HG03521 (cell line): ENCODE measurements at regions not wholly inside any gene's neighbourhood (a gene's known extent, or its start where the extent isn't known, plus 50 kb on each side); places are given as distances from the start of the nearest gene placed in this dataset.

Experiments used
- ATAC-seq: cut with Tn5 transposase; IDR thresholded peaks from one replicate; pipeline ENCODE4 v1.9.1; 2021; ENCODE audit warnings: mild to moderate bottlenecking, moderate library complexity; ENCODE audit not compliant: unreplicated experiment

DNA sequence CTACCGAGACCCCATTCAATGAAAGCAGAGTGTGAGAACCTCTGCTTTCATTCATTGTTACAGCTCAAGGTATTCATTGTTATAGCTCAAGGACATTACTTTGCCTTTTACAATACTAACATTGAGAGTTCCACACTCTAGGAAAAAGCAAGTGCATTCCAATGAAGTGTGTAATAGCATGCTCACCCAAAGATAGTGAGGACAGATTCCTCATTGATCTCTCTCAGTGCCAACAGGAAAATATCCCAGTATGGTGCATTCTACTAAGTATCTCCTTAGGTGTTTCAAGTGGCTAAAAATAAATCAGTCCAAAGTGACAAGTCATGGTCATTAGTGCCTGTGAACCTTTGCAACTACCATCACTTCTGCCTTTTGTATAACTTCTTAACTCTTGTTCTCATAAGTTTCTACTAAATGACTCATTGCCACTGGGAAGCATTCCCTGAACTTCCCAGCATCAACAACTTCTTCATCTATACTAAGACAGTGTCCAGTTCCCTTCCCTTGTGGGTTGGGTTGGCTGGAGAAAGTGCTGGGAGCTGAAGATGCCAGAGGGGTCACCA lies 140.7 kb upstream of the STXBP5 start:
- no peak for ATAC-seq

- no peak for ATAC-seq
These were observed 138.4 kb upstream of the STXBP5 start for GRCh38 chr6:147065786-147066185.

- no peak for ATAC-seq
These were observed 137.0 kb upstream of the STXBP5 start for GRCh38 chr6:147067184-147067583.

GRCh38 chr6:147071776-147072175 lies 132.4 kb upstream of the STXBP5 start:
- ATAC-seq: no peak

DNA sequence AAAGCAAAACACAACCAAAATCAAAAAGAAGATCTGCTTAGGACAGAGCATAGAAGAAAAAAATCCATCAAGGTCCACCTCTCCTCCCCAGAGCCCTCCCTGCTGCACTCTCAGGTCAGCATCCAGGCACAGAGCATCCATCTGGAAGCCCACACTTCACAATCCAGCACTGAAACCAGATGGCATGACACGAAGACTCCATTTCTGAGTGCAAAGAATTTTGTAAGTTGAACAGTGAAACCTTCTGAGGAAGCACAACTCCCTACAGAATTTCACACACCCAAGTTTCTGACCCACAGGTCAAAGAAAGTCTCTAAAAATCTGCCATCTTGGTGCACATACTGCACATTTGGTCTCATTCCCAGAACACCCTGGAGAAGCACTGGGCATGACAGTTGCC lies 128.8 kb upstream of the STXBP5 start:
- no peak for ATAC-seq

- ATAC-seq: no peak
These were observed 127.0 kb upstream of the STXBP5 start for GRCh38 chr6:147077251-147077650.

- ATAC-seq: no peak
These were observed 126.1 kb upstream of the STXBP5 start for GRCh38 chr6:147078106-147078505.

GRCh38 chr6:147078602-147079001 lies 125.6 kb upstream of the STXBP5 start:
- ATAC-seq: no peak

DNA sequence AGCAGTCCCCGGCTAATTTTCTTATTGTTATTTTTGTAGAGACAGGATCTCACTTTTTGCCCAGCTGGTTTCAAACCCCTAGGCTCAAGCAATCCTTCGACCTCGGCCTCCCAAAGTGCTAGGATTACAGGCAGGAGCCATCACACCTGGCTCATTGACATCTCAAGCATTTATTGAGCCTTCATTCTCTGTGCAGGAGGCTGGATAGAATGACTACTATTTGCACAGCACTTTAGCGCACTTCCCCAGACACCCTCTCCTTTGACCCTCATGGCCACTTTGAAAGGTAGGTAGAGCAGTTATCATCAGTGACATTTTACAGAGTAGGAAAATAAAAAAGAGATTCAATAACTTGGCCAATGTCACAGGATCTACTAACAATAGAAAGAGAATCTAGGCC lies 124.0 kb upstream of the STXBP5 start:
- no peak for ATAC-seq

DNA sequence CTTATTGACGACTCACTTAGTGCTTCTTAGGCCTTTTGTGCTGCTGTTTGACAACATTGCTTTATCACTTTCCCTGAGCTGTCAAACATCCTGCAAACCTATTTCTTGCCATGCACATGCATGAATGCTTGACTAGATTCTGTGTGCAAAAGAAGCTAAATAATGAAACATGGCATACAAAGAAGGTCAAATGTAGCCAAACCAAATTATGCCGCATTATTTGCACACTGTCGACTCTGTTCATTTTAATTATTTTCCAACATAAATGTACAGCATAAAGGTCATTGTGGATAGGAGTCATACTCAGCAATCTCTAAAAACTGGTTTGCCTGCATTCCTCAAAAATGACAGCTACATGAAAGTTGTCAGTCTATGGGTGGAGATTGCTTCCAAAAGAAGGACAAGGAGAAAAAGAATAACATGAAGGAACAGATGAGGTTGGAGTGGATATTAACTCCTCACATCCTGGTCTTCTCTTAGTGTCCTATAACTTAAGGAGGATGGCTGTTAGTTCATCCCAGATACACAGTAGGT lies 123.1 kb upstream of the STXBP5 start:
- ATAC-seq: no peak

DNA sequence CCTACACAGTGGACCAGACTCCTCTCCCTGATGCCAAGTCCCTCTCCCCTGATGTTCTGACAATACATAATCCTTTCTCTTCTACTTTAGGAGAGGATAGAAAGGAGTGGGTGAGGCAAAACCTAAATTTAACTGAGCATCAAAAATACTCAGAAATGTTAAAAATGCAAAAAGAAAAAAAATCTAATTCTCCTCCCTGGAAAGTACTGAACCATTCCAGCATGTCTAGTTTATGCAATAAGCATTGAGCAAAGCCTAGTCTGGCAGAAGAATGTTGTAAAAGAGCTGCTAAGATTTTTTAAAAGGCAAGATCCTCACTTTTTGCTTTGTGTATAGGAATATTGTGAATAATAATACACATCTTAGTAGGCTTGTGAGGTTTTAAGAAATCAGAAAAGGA lies 116.6 kb upstream of the STXBP5 start:
- no peak for ATAC-seq

DNA sequence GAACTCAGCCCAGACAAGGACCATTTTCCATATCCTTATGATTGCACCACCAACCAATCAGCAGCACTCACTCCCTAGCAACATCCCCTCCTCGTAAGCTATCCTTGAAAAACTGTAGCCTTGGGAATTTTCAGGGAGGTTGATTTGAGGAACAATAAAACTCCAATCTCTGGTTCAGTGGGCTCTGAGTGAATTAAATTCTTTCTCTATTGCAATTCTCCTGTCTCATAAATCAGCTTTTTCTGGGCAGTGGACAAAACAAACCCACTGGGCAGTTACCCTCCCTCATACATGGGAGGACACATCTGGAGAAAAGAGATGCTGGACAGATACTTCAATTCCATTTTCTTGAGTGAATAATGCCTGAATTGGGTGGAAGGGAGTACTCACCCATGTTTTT lies 115.4 kb upstream of the STXBP5 start:
- ATAC-seq: no peak

DNA sequence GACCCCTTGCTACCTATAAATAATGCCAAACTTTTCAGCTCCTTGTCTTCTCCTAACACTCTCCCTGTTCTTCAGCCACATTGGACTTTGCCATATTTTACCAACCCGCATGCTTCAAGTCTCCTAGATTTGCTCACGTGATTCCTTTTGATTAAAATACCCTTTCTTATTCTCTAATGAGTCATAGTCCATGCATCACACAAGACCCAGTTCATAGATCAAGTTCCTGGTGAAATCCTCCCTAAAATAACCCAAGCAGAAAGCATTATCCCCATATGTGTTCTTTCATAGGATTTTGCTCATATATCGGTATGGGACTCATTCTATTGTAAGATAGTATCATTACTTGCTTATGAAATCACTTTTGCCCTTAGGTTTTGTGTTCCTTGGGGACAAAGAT lies 108.9 kb upstream of the STXBP5 start:
- no peak for ATAC-seq

DNA sequence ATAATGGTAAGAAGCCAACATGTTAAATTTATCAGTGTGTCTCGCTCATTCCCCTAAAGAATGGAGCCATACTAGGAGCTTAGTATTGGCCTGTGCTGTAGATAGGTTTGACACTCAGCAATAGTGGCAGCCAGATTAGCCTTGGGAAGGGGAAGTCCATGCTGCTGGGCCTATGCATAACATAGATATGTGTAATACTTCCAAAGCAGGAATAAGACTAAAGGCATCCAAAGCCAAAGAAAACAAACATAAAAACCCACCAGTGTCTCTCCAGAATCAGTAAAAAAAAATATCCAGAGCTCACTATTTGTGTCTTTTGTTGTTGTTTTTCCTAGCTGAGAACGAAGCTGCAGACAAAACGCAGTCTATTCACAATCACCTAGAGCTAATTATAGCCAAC lies 104.2 kb upstream of the STXBP5 start:
- no peak for ATAC-seq

DNA sequence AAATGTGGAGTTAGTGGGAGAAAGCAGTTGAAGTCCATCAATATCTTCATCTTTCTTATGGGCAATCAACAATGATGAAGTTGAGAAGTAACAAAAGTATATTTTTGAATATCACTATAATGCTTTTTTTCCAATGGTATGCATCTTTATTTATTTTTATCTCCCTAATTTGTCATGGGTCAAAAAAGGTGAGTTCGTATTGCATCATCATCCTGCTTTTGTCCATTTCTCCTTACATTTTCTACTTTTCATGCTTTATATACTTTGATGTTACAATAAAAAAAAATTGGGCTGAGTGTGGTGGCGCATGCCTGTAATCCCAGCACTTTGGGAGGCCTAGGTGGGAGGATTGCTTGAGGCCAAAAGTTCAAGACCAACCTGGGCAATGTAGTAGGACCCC lies 101.2 kb upstream of the STXBP5 start:
- ATAC-seq: no peak

DNA sequence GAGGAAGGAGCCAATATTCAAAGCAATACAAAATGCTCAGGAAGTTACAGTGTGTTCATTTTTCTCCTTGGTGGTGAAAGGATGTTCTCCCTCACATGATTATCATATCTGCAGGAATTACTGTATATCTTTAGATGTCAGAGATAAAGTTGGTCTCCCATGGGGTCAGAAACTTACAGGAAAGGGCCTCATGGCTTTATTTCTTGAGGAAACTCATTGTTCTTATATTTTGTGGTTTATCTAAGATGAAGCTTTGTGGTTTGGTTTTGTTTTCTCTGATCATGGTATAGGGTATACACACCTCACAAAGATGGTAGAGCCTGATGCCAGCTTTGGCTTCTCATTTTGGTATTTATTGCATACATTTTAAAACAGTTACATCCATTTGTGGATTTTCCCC lies 100.5 kb upstream of the STXBP5 start:
- ATAC-seq: no peak

DNA sequence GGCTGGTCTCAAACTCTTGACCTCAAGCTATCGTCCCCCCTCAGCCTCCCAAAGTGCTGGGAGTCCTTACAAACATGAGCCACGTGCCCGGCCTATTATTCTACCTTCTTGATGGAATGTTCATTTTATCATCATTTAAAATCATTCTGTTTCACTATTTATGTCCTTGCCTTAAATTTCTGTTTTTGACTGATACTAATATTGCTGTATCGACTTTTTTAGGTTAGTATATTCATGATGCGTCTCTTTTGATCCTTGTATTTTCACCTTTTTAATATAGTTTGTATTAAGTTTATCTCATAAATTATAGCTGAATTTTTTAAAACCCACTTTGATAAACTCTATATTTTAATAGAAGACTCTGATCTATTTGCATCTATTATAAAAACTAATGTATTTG lies 98.4 kb upstream of the STXBP5 start:
- ATAC-seq: no peak

DNA sequence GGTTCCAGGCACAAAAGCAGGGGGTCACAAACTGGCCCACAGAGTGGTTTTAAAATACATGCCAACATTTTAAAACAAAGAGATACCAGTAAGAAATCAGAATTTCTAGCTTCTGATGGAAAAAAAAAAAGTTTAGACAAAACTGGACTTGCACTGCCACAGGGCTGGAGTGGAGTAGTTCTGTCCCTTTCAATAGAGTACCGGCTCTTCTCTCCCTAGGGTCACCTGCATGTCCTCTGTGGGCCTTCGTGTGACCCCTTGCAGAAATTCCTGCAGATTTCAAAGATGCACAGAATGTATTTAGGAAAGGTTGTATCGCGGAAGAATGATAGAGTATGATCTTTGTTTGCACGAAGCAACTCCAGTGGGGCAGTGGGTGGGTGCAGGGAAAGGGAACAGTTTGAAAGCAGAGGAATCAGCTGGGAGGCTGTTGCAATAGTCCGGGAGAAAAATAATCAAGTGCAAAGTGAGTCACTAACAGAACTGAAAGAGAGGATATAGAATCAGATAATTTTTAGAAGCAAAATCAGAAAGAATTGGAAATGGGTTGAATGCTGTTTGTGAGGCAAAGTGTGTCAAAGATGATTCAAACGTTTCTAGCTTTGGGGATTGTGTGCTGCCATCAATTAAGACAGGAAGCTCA lies 97.3 kb upstream of the STXBP5 start:
- ATAC-seq: no peak

- ATAC-seq: no peak
These were observed 95.8 kb upstream of the STXBP5 start for GRCh38 chr6:147108259-147108910.

DNA sequence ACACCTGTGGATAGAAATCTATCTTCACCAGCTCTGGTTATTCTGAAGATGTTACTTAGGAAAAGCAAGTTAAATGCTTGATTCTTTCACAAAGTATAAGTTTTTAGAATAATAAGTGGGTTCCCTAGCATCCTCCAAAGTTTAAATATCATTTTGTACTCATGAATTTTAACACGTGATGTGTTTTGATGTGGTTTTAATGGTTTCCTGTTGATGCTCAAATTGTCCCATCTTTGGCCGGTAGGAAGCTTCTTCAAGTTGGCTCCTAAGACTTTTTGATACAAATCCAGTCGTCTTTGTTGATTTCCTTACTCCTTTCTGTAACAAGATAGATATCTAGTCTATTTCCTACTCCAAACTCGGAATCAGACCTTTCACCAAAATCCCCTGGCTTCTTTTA lies 94.5 kb upstream of the STXBP5 start:
- no peak for ATAC-seq

GRCh38 chr6:147116056-147116455 lies 88.2 kb upstream of the STXBP5 start:
- ATAC-seq: no peak

DNA sequence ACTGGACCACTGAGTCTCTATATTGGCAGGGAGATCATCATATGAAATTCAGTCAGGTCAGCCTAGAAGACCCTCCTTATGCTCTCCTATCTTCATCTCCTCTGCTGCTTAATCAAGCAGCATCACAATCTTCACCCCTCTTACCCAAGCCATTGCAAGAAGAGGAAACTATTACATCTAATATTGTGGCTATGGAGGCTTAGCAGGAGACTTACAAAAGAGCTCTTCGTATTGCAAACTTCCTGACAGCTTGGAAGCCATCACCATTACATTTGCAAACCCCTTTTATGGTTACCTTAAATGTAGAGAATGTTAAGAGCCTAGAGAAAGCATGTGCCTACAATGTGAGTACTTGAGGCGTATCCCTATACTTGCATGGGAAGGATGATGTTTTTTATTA lies 87.2 kb upstream of the STXBP5 start:
- ATAC-seq: no peak
